GM12878 (cell line): ENCODE measurements at regions not wholly inside any gene's neighbourhood (a gene's known extent, or its start where the extent isn't known, plus 50 kb on each side); places are given as distances from the start of the nearest gene placed in this dataset.

Source experiments
- ATAC-seq: fragments of 200-7000 bp; cut with Tn5 transposase; 3 replicates; pipeline ENCODE4 v1.9.1; 2020; ENCODE audit warnings: mild to moderate bottlenecking, moderate library complexity
- BruUV-seq: library from RNA; stranded (reverse); fragments of 400-500 nt; replicated peaks from 2 replicates; lab custom pipeline; 2021; lab: Mats Ljungman, UMichigan
- CTCF ChIA-PET: fragments of 300-600 bp; sonication (Branson Sonifier 250); formaldehyde crosslinking; extraction: SDS; loops from one replicate; lab custom pipeline; 2021; ENCODE audit warnings: inconsistent platforms; lab: Yijun Ruan, JAX
- POLR2A ChIA-PET: fragments of 350-600 bp; formaldehyde crosslinking; extraction: SDS; loops from one replicate; lab custom pipeline; 2021; ENCODE audit warnings: inconsistent platforms; lab: Charles Lee
- RAD21 ChIA-PET: fragments of 300-600 bp; sonication (Branson Sonifier 250); formaldehyde crosslinking; loops from one replicate; lab custom pipeline; 2023; ENCODE audit warnings: antibody characterized with exemption; ENCODE audit not compliant: unreplicated experiment; lab: Charles Lee
- SMC1A ChIA-PET: fragments of 300-600 bp; sonication (Branson Sonifier 250); formaldehyde crosslinking; loops from one replicate; lab custom pipeline; 2023; ENCODE audit not compliant: unreplicated experiment, uncharacterized antibody; lab: Charles Lee
- DNase-seq: peaks from one replicate; pipeline ENCODE4 v3.0.0-alpha.2; 2011; ENCODE audit warnings: low read depth, low spot score
- FAIRE-seq: peaks from 3 replicates; lab custom pipeline; 2011; peaks lifted over from hg19 to GRCh38; lab: Jason Lieb, UNC
- H2AFZ ChIP-seq: 2 replicates; pipeline ENCODE4 v1.6.0; 2011; ENCODE audit warnings: low read depth, low read length, control low read depth; ENCODE audit not compliant: control insufficient read depth
- H3K27ac ChIP-seq: 2 replicates; pipeline ENCODE4 v1.5.1; 2011; ENCODE audit warnings: control low read depth; ENCODE audit not compliant: control insufficient read depth, insufficient read depth
- H3K27me3 ChIP-seq, 2 experiments: replicated peaks in 1 of 2; 2 replicates each; pipeline versions ENCODE4 v1.6.0 to v1.6.1; 2011; ENCODE audit warnings: low read length in 1 of 2; ENCODE audit not compliant: control insufficient read depth in 2 of 2, insufficient read depth in 2 of 2
- H3K36me3 ChIP-seq, 2 experiments: 2 replicates each; pipeline ENCODE4 v1.5.1; 2011; ENCODE audit warnings: low read length in 1 of 2; ENCODE audit not compliant: control insufficient read depth in 2 of 2, insufficient read depth in 2 of 2
- H3K4me1 ChIP-seq: 2 replicates; pipeline ENCODE4 v1.6.1; 2011; ENCODE audit warnings: mild to moderate bottlenecking, low read length, moderate library complexity, mixed read lengths; ENCODE audit not compliant: control insufficient read depth, insufficient read depth
- H3K4me2 ChIP-seq: 2 replicates; pipeline ENCODE4 v1.6.0; 2011; ENCODE audit warnings: control low read depth; ENCODE audit not compliant: control insufficient read depth, insufficient read depth
- H3K4me3 ChIP-seq: fragments of 200-600 bp; sonication (generic); 2 replicates; pipeline ENCODE4 v1.5.1; 2016
- H3K79me2 ChIP-seq: 2 replicates; pipeline ENCODE4 v1.6.0; 2011; ENCODE audit warnings: low read length; ENCODE audit not compliant: control insufficient read depth, insufficient read depth
- H3K9ac ChIP-seq: 2 replicates; pipeline ENCODE4 v1.8.0; 2011; ENCODE audit warnings: low read length, control low read depth, mixed read lengths; ENCODE audit not compliant: control insufficient read depth, insufficient read depth
- H3K9me3 ChIP-seq: replicated peaks from 3 replicates; pipeline ENCODE4 v1.5.1; 2011; ENCODE audit warnings: mild to moderate bottlenecking, low read length; ENCODE audit not compliant: control insufficient read depth, insufficient read depth
- H4K20me1 ChIP-seq: 2 replicates; pipeline ENCODE4 v1.6.0; 2011; ENCODE audit not compliant: control insufficient read depth, insufficient read depth
- BMI1 ChIP-seq: fragments of 450-650 bp; IDR thresholded peaks from 2 replicates; pipeline ENCODE4 v1.6.1; 2016; ENCODE audit warnings: mild to moderate bottlenecking, moderate library complexity, borderline replicate concordance
- CHD4 ChIP-seq: fragments of 200-600 bp; sonication (generic); IDR thresholded peaks from 2 replicates; pipeline ENCODE4 v1.6.1; 2016; ENCODE audit warnings: mild to moderate bottlenecking
- CUX1 ChIP-seq: IDR thresholded peaks from 2 replicates; pipeline ENCODE4 v1.6.1; 2012; ENCODE audit warnings: improper control_type of control experiment, low read depth, low read length; ENCODE audit not compliant: insufficient replicate concordance
- E4F1 ChIP-seq: fragments of 450-650 bp; IDR thresholded peaks from 2 replicates; pipeline ENCODE4 v1.6.1; 2018; ENCODE audit warnings: borderline replicate concordance, mild to moderate bottlenecking; ENCODE audit not compliant: partially characterized antibody
- EGR1 ChIP-seq, 2 experiments: IDR thresholded peaks; 1 replicate in 1 of 2; 2 replicates in 1 of 2; pipeline ENCODE4 v1.6.1; 2011 to 2012; ENCODE audit warnings: low read depth in 2 of 2, low read length in 2 of 2, borderline replicate concordance in 1 of 2, mild to moderate bottlenecking in 1 of 2, moderate library complexity in 1 of 2
- GABPA ChIP-seq: IDR thresholded peaks from 2 replicates; pipeline ENCODE4 v1.6.1; 2014; ENCODE audit warnings: antibody characterized with exemption, low read depth, mild to moderate bottlenecking, inconsistent platforms
- KDM1A ChIP-seq: fragments of 200-600 bp; sonication (generic); IDR thresholded peaks from 2 replicates; pipeline ENCODE4 v1.6.1; 2016; ENCODE audit warnings: borderline replicate concordance
- NFYA ChIP-seq: IDR thresholded peaks from 2 replicates; pipeline ENCODE4 v1.6.1; 2011; ENCODE audit warnings: low read depth, mild to moderate bottlenecking, low read length, improper control_type of control experiment, borderline replicate concordance
- NFYB ChIP-seq: IDR thresholded peaks from 2 replicates; pipeline ENCODE4 v1.6.1; 2011; ENCODE audit warnings: low read depth, mild to moderate bottlenecking, low read length, improper control_type of control experiment, moderate library complexity; ENCODE audit not compliant: insufficient read depth
- PAX8 ChIP-seq: fragments of 450-650 bp; IDR thresholded peaks from 2 replicates; pipeline ENCODE4 v1.6.1; 2017; ENCODE audit warnings: mild to moderate bottlenecking, moderate library complexity
- POLR2AphosphoS5 ChIP-seq: IDR thresholded peaks from 2 replicates; pipeline ENCODE4 v1.6.1; 2011; ENCODE audit warnings: mild to moderate bottlenecking, low read length, inconsistent platforms
- YBX1 ChIP-seq: fragments of 450-650 bp; IDR thresholded peaks from 2 replicates; pipeline ENCODE4 v1.6.1; 2016; ENCODE audit warnings: antibody characterized with exemption
- ZBTB33 ChIP-seq: fragments of 450-650 bp; IDR thresholded peaks from 2 replicates; pipeline ENCODE4 v1.6.1; 2017; ENCODE audit warnings: mild to moderate bottlenecking
- ZNF217 ChIP-seq: fragments of 450-650 bp; IDR thresholded peaks from 2 replicates; pipeline ENCODE4 v1.6.1; 2017; ENCODE audit warnings: antibody characterized with exemption, mild to moderate bottlenecking
- ZNF384 ChIP-seq: IDR thresholded peaks from 2 replicates; pipeline ENCODE4 v1.6.1; 2012; ENCODE audit warnings: low read depth, mild to moderate bottlenecking, low read length, improper control_type of control experiment, borderline replicate concordance
- ZZZ3 ChIP-seq: IDR thresholded peaks from 2 replicates; pipeline ENCODE4 v1.6.1; 2011; ENCODE audit warnings: low read depth; ENCODE audit not compliant: control insufficient read depth, insufficient read length
- WGBS: methylation state at CpG from one replicate; pipeline ENCODE4 v1.1.6; 2016; ENCODE audit warnings: low lambda C conversion rate; ENCODE audit not compliant: insufficient replicate concordance, insufficient coverage; ENCODE audit errors: missing lambda C conversion rate; 5-methylcytosine and 5-hydroxymethylcytosine counted together
- in situ Hi-C: fragments of 300-500 bp; cut with MboI; formaldehyde crosslinking; loops from 9 replicates; pipeline ENCODE4 v1.14.3; 2018; ENCODE audit warnings: mixed read lengths
- intact Hi-C: fragments of 100-400 bp; cut with micrococcal nuclease; formaldehyde crosslinking; loops from one replicate; pipeline ENCODE4 v1.14.2; 2022; ENCODE audit not compliant: unreplicated experiment

GRCh38 chr15:35191783-35192182 is 106.7 kb upstream of the NANOGP8 start:
- FAIRE-seq (no peak), ATAC-seq (no peak), DNase-seq (no peak)
- in situ Hi-C loops (no loop called here), intact Hi-C loops (no loop called here)
- Histone ChIP-seq H2AFZ (no peak overlapping the region), H3K27me3 (no peaks in the 10 kb centered on the region), H3K9ac (no peak overlapping the region), H3K79me2 (no peaks in the 10 kb centered on the region), H3K27ac (no peak overlapping the region), H3K4me2 (no peak overlapping the region), H3K4me3 (no peak overlapping the region), H3K9me3 (peaks cover 10% of the 10 kb centered on the region), H4K20me1 (no peaks in the 10 kb centered on the region), H3K4me1 (no peaks in the 10 kb centered on the region), H3K36me3 (no peaks in the 10 kb centered on the region)
- ChIA-PET SMC1A (no interaction called here), CTCF (no interaction called here), POLR2A (no interaction called here), RAD21 (no interaction called here)
- WGBS: 20% methylated on average over 2 of the region's 2 CpGs
- BruUV-seq: no TSS peak
- TF ChIP-seq BMI1 (no peak), EGR1 (IDR thresholded peaks at IDR 0.05; ENCODE audit: borderline replicate concordance in 1 of 2, low read depth in 2 of 2, low read length in 2 of 2) (no peak), CHD4 (no peak), ZBTB33 (no peak), NFYB (no peak), PAX8 (no peak), ZNF384 (no peak), ZNF217 (no peak), GABPA (no peak), E4F1 (no peak), KDM1A (no peak), YBX1 (no peak), POLR2AphosphoS5 (no peak), ZZZ3 (no peak), CUX1 (no peak), NFYA (no peak)
